GM21360 (cell line): ENCODE measurements at regions not wholly inside any gene's neighbourhood (a gene's known extent, or its start where the extent isn't known, plus 50 kb on each side); places are given as distances from the start of the nearest gene placed in this dataset.

Experiments
- ATAC-seq: cut with Tn5 transposase; IDR thresholded peaks from one replicate; pipeline ENCODE4 v1.9.1; 2021; ENCODE audit warnings: mild to moderate bottlenecking, moderate library complexity; ENCODE audit not compliant: unreplicated experiment

GRCh38 chr1:73662526-73662925 is 535.5 kb downstream of the LRRIQ3 start:
- ATAC-seq, result no peak

- no peak for ATAC-seq
These were observed 538.8 kb downstream of the LRRIQ3 start for GRCh38 chr1:73659136-73659535.

- ATAC-seq, result no peak
These were observed 543.3 kb downstream of the LRRIQ3 start for GRCh38 chr1:73654714-73655113.

GRCh38 chr1:73644198-73644597 is 553.8 kb downstream of the LRRIQ3 start:
- no peak for ATAC-seq

- no peak for ATAC-seq
These were observed 558.5 kb downstream of the LRRIQ3 start for GRCh38 chr1:73639494-73639893.

- no peak for ATAC-seq
These were observed 560.7 kb downstream of the LRRIQ3 start for GRCh38 chr1:73637264-73637663.

GRCh38 chr1:73635021-73635420 is 563.0 kb downstream of the LRRIQ3 start:
- ATAC-seq, result no peak

GRCh38 chr1:73627723-73628122 is 570.3 kb downstream of the LRRIQ3 start:
- no peak for ATAC-seq

- no peak for ATAC-seq
These were observed 571.6 kb downstream of the LRRIQ3 start for GRCh38 chr1:73626326-73626725.

GRCh38 chr1:73623946-73624345 is 574.0 kb downstream of the LRRIQ3 start:
- ATAC-seq, result no peak

- ATAC-seq, result no peak
These were observed 580.8 kb downstream of the LRRIQ3 start for GRCh38 chr1:73617145-73617544.

GRCh38 chr1:73611681-73612080 is 586.3 kb downstream of the LRRIQ3 start:
- ATAC-seq, result no peak

- no peak for ATAC-seq
These were observed 593.2 kb downstream of the LRRIQ3 start for GRCh38 chr1:73604739-73605138.

- ATAC-seq, result no peak
These were observed 593.8 kb downstream of the LRRIQ3 start for GRCh38 chr1:73604211-73604610.

- no peak for ATAC-seq
These were observed 604.2 kb downstream of the LRRIQ3 start for GRCh38 chr1:73593804-73594203.

GRCh38 chr1:73593364-73593763 is 604.6 kb downstream of the LRRIQ3 start:
- no peak for ATAC-seq

- no peak for ATAC-seq
These were observed 610.9 kb downstream of the LRRIQ3 start for GRCh38 chr1:73587080-73587479.

GRCh38 chr1:73577206-73577605 is 620.8 kb downstream of the LRRIQ3 start:
- no peak for ATAC-seq

- no peak for ATAC-seq
These were observed 621.9 kb downstream of the LRRIQ3 start for GRCh38 chr1:73576083-73576482.

GRCh38 chr1:73564294-73564693 is 633.7 kb downstream of the LRRIQ3 start:
- no peak for ATAC-seq

- no peak for ATAC-seq
These were observed 641.7 kb downstream of the LRRIQ3 start for GRCh38 chr1:73556270-73556669.

GRCh38 chr1:73537400-73537799 is 660.6 kb downstream of the LRRIQ3 start:
- ATAC-seq, result no peak

GRCh38 chr1:73517603-73518191 is 680.3 kb downstream of the LRRIQ3 start:
- ATAC-seq, result no peak
